ENCODE measurements at regions not wholly inside any gene's neighbourhood (a gene's known extent, or its start where the extent isn't known, plus 50 kb on each side); places are given as distances from the start of the nearest gene placed in this dataset.

- DNase-seq (ENCODE audit: low spot score) = no peak
These were observed 284.4 kb downstream of the RBM43 start for GRCh38 chr2:150977296-150977695.

- no peak for DNase-seq (ENCODE audit: low spot score)
These were observed 285.1 kb downstream of the RBM43 start for GRCh38 chr2:150976604-150977003.

- DNase-seq (ENCODE audit: low spot score) = no peak
These were observed 286.8 kb downstream of the RBM43 start for GRCh38 chr2:150974864-150975263.

- no peak for DNase-seq (ENCODE audit: low spot score)
These were observed 287.4 kb downstream of the RBM43 start for GRCh38 chr2:150974234-150974633.

GRCh38 chr2:150971910-150972309, 289.8 kb downstream of the RBM43 start:
- DNase-seq (ENCODE audit: low spot score) = no peak

- DNase-seq (ENCODE audit: low spot score) = no peak
These were observed 298.3 kb downstream of the RBM43 start for GRCh38 chr2:150963336-150963735.

- DNase-seq (ENCODE audit: low spot score) = no peak
These were observed 306.4 kb downstream of the RBM43 start for GRCh38 chr2:150955231-150955630.

- DNase-seq (ENCODE audit: low spot score) = no peak
These were observed 314.8 kb downstream of the RBM43 start for GRCh38 chr2:150946831-150947230.

- DNase-seq (ENCODE audit: low spot score) = no peak
These were observed 317.3 kb downstream of the RBM43 start for GRCh38 chr2:150944315-150944714.

GRCh38 chr2:150939087-150939486, 322.6 kb downstream of the RBM43 start:
- no peak for DNase-seq (ENCODE audit: low spot score)

- DNase-seq (ENCODE audit: low spot score) = no peak
These were observed 323.1 kb downstream of the RBM43 start for GRCh38 chr2:150938527-150938926.

GRCh38 chr2:150937030-150937429, 324.6 kb downstream of the RBM43 start:
- peak; percentile 14 for DNase-seq (ENCODE audit: low spot score)

- DNase-seq (ENCODE audit: low spot score) = no peak
These were observed 330.2 kb downstream of the RBM43 start for GRCh38 chr2:150931451-150931850.

- no peak for DNase-seq (ENCODE audit: low spot score)
These were observed 336.1 kb downstream of the RBM43 start for GRCh38 chr2:150925611-150926010.

- no peak for DNase-seq (ENCODE audit: low spot score)
These were observed 336.8 kb downstream of the RBM43 start for GRCh38 chr2:150924878-150925277.

GRCh38 chr2:150919901-150920300, 341.8 kb downstream of the RBM43 start:
- no peak for DNase-seq (ENCODE audit: low spot score)

- DNase-seq (ENCODE audit: low spot score) = no peak
These were observed 343.5 kb downstream of the RBM43 start for GRCh38 chr2:150917961-150918713.

- no peak for DNase-seq (ENCODE audit: low spot score)
These were observed 344.9 kb downstream of the RBM43 start for GRCh38 chr2:150916467-150917396.

GRCh38 chr2:150911766-150912280, 349.8 kb downstream of the RBM43 start:
- DNase-seq (ENCODE audit: low spot score) = peak; percentile 11

- DNase-seq (ENCODE audit: low spot score) = no peak
These were observed 352.1 kb downstream of the RBM43 start for GRCh38 chr2:150909613-150910012.

- no peak for DNase-seq (ENCODE audit: low spot score)
These were observed 352.6 kb downstream of the RBM43 start for GRCh38 chr2:150909090-150909489.

- no peak for DNase-seq (ENCODE audit: low spot score)
These were observed 354.2 kb downstream of the RBM43 start for GRCh38 chr2:150907466-150907865.

- DNase-seq (ENCODE audit: low spot score) = no peak
These were observed 358.2 kb downstream of the RBM43 start for GRCh38 chr2:150903461-150903860.
